SK-N-MC (cell line): ENCODE measurements at regions not wholly inside any gene's neighbourhood (a gene's known extent, or its start where the extent isn't known, plus 50 kb on each side); places are given as distances from the start of the nearest gene placed in this dataset.

Experiments used
- DNase-seq: peaks from one replicate; pipeline ENCODE4 v3.0.0-alpha.2; 2011; ENCODE audit warnings: low read depth, low spot score
- H3K27ac ChIP-seq: fragments of 200-600 bp; sonication (generic); 2 replicates; pipeline ENCODE4 v1.5.1; 2016; ENCODE audit warnings: mixed run types
- H3K36me3 ChIP-seq: fragments of 200-600 bp; sonication (generic); 2 replicates; pipeline ENCODE4 v1.6.1; 2017; ENCODE audit warnings: antibody characterized with exemption, low read length, mixed read lengths; ENCODE audit not compliant: insufficient read depth
- H3K4me3 ChIP-seq: fragments of 200-600 bp; sonication (generic); 2 replicates; pipeline ENCODE4 v1.5.1; 2016
- H3K9ac ChIP-seq: fragments of 200-600 bp; sonication (generic); 2 replicates; pipeline ENCODE4 v1.8.0; 2017; ENCODE audit warnings: mixed run types, mixed read lengths; ENCODE audit not compliant: insufficient read length
- H3K9me3 ChIP-seq: fragments of 200-600 bp; sonication (generic); 2 replicates; pipeline ENCODE4 v1.6.1; 2017; ENCODE audit warnings: low read depth, mild to moderate bottlenecking, antibody characterized with exemption, low read length, moderate library complexity, mixed read lengths
- EZH2 ChIP-seq: fragments of 200-600 bp; sonication (generic); IDR thresholded peaks from one replicate; pipeline ENCODE4 v1.6.1; 2017; ENCODE audit warnings: antibody characterized with exemption
- FOXP2 ChIP-seq: optimal IDR thresholded peaks from 2 replicates; pipeline ENCODE3; 2011; ENCODE audit warnings: mild to moderate bottlenecking, moderate library complexity; ENCODE audit not compliant: insufficient read depth; ENCODE audit errors: extremely low read length, control extremely low read depth
- POLR2AphosphoS5 ChIP-seq: IDR thresholded peaks from 2 replicates; pipeline ENCODE4 v1.6.1; 2012; ENCODE audit warnings: mild to moderate bottlenecking, low read depth, low read length, borderline replicate concordance

DNA sequence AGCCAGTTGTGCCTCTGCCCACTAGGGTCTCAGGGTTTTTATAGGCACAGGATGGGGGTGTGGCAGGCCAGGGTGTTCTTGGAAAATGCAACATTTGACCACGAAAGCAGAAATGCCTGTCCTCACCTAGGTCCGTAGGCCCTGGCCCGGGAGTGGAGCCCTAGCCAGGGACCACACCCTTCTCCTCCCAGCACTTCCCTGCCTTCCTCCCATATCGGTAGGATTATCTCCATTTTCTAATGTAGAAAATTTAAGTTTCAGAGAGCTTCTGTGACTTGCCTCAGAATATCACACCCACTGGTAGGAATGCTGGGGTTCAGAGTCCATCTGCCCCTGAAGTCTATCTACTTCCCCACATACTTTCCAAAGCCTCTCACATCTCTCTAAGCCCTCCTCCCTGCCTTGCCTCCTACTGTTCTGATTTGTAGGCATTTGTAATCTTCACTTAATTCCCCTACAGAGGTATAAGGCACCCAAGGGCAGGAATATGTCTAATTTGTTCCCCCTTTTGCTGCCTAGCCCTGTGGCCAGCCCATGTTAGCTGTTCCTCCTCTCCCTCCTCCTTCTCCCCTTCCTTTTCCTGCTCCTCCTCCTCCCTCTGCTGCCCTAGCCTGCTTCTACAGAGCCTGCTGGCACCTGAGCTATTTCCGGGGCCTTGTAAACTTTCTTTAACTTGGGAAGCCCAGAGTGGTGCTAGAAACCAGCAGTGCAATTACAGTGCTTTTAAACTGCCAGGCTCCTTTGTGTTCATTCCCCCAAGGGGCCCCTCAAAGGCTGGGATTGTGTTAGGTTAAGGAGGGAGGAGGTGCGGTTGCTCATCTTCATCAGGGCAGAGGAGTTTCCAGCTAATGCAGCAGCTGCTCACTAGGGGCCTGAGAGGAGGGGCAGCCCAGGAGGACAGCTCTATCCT is 71.1 kb downstream of the MRPL46 start:
- H3K27ac ChIP-seq: no peak overlapping the region
- TF ChIP-seq EZH2 (no peak), FOXP2 (no peak), POLR2AphosphoS5 (no peak)
- no peaks in the 10 kb centered on the region for H3K36me3 ChIP-seq
- H3K4me3 ChIP-seq: no peak overlapping the region
- DNase-seq: no peak
- no peak overlapping the region for H3K9ac ChIP-seq
- no peaks in the 10 kb centered on the region for H3K9me3 ChIP-seq

- Histone ChIP-seq H3K4me3 (no peak overlapping the region), H3K9me3 (no peaks in the 10 kb centered on the region), H3K27ac (no peak overlapping the region), H3K36me3 (no peaks in the 10 kb centered on the region), H3K9ac (no peak overlapping the region)
- TF ChIP-seq FOXP2 (no peak), POLR2AphosphoS5 (no peak), EZH2 (no peak)
- DNase-seq: no peak
Observed at GRCh38 chr15:88395241-88395640, 71.9 kb downstream of the MRPL46 start.

GRCh38 chr15:88394553-88395145 is 72.5 kb downstream of the MRPL46 start:
- Histone ChIP-seq H3K27ac (no peak overlapping the region), H3K9ac (no peak overlapping the region), H3K4me3 (no peak overlapping the region), H3K9me3 (no peaks in the 10 kb centered on the region), H3K36me3 (no peaks in the 10 kb centered on the region)
- TF ChIP-seq POLR2AphosphoS5 (no peak), FOXP2 (no peak), EZH2 (no peak)
- no peak for DNase-seq

- no peaks in the 10 kb centered on the region for H3K36me3 ChIP-seq
- H3K4me3 ChIP-seq: no peak overlapping the region
- no peak overlapping the region for H3K9ac ChIP-seq
- no peak overlapping the region for H3K27ac ChIP-seq
- no peaks in the 10 kb centered on the region for H3K9me3 ChIP-seq
- TF ChIP-seq EZH2 (no peak), FOXP2 (no peak), POLR2AphosphoS5 (no peak)
- no peak for DNase-seq
Observed at GRCh38 chr15:88393719-88394519, 73.3 kb downstream of the MRPL46 start.

GRCh38 chr15:88391700-88392099 is 75.5 kb downstream of the MRPL46 start:
- no peak for DNase-seq
- no peak overlapping the region for H3K27ac ChIP-seq
- TF ChIP-seq FOXP2 (no peak), EZH2 (no peak), POLR2AphosphoS5 (no peak)
- H3K36me3 ChIP-seq: no peaks in the 10 kb centered on the region
- no peak overlapping the region for H3K4me3 ChIP-seq
- no peak overlapping the region for H3K9ac ChIP-seq
- H3K9me3 ChIP-seq: no peaks in the 10 kb centered on the region

GRCh38 chr15:88391006-88391405 is 76.2 kb downstream of the MRPL46 start:
- no peak overlapping the region for H3K9ac ChIP-seq
- TF ChIP-seq FOXP2 (no peak), EZH2 (no peak), POLR2AphosphoS5 (no peak)
- no peak overlapping the region for H3K4me3 ChIP-seq
- no peak for DNase-seq
- no peaks in the 10 kb centered on the region for H3K9me3 ChIP-seq
- no peaks in the 10 kb centered on the region for H3K36me3 ChIP-seq
- H3K27ac ChIP-seq: no peak overlapping the region

GRCh38 chr15:88390164-88390901 is 76.9 kb downstream of the MRPL46 start:
- TF ChIP-seq POLR2AphosphoS5 (no peak), EZH2 (no peak), FOXP2 (no peak)
- Histone ChIP-seq H3K4me3 (no peak overlapping the region), H3K27ac (no peak overlapping the region), H3K9me3 (no peaks in the 10 kb centered on the region), H3K9ac (no peak overlapping the region), H3K36me3 (no peaks in the 10 kb centered on the region)
- no peak for DNase-seq

DNA sequence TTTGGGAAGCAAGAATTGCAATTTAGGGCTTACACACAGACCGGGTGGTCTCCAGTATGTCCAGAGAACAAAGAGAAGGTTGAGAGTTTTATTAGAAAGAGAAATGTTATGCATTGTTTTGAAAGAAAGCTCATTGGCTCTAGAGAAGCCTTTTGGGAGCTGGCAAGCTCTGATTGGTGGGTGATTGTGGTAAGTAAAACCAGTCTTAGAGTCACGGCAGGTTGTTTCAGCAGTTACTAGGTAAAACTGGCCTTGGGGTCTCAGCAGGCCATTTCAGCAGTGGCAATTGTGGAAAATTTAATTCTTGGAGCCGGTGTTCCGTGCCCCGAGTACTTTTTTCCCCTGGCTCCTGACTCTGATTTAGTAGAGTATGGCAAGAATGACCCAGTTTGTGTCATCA is 78.1 kb downstream of the MRPL46 start:
- H3K9me3 ChIP-seq: no peaks in the 10 kb centered on the region
- no peak for DNase-seq
- H3K27ac ChIP-seq: no peak overlapping the region

More for the DNA sequence above, 78.1 kb downstream of the MRPL46 start:
- H3K9ac ChIP-seq: no peak overlapping the region
- TF ChIP-seq POLR2AphosphoS5: no peak
- no peak for TF ChIP-seq FOXP2
- TF ChIP-seq EZH2: no peak
- no peak overlapping the region for H3K4me3 ChIP-seq
- no peaks in the 10 kb centered on the region for H3K36me3 ChIP-seq
